Peyer's patch (tissue), 4 donors: ENCODE measurements at regions not wholly inside any gene's neighbourhood (a gene's known extent, or its start where the extent isn't known, plus 50 kb on each side); places are given as distances from the start of the nearest gene placed in this dataset.

Experiments used
- POLR2A ChIP-seq, 2 donors: fragments of 450-650 bp; IDR thresholded peaks; one replicate each; pipeline ENCODE4 v1.5.1; 2017; ENCODE audit warnings: antibody characterized with exemption in 2 of 2, mild to moderate bottlenecking in 2 of 2, moderate library complexity in 2 of 2
- TF ChIP-seq, protein P1 (sequence below), 6 experiments: fragments of 450-650 bp in 4 of 6; fragments of 200-600 bp in 2 of 6; sonication (generic) in 1 of 6; IDR thresholded peaks; one replicate each; pipeline ENCODE4 v1.5.1; 2017 to 2019; ENCODE audit warnings: antibody characterized with exemption in 6 of 6, mild to moderate bottlenecking in 3 of 6, moderate library complexity in 1 of 6

DNA sequence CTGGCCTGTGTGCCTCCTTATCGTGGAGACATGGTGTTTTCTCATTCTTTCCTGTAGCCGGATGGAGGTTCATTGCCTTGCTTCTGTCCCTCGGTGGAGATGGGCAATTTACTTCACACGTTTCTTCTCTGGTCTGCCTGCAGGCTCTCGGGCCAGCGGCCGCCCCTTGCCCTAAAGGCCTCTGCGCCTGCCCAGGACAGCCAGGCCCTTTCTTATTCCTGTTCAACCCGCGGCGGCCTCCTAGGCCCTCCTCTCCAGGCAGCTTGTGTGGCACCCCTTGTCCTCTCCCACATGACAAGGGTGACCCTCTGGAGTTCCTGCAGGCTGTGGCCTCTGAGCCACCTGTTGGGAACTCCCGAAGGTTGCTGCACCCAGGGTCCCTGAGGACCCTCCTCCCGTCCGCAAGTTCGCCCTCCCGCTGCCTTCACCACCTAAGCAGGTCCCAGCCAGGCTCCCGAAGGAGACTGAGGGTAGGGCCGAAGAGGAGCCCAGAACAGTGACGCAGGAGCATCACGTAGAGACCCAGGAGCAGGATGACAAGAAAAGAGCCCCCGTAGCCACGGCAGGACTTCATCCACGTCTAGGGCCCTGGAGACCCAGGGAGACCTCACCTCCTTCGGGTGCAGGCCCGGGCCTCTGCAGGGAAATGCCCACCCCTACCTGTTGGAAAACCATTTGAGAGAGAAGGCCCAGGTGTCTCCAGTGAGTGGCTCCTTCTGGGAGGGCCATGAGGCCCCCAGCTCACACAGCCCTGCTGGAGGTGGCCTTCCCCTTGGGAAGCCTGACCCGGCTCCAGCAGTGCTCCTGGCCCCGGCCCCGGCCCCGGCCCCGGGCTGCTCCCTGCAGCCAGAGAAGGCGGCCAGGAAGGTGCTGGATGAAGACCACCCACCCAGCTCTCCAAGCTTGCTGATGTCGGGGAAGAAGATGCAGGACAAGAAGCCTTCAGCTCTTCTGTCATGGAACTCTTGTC, 291.4 kb downstream of the TLE4 start:
- TF ChIP-seq, protein P1, sequence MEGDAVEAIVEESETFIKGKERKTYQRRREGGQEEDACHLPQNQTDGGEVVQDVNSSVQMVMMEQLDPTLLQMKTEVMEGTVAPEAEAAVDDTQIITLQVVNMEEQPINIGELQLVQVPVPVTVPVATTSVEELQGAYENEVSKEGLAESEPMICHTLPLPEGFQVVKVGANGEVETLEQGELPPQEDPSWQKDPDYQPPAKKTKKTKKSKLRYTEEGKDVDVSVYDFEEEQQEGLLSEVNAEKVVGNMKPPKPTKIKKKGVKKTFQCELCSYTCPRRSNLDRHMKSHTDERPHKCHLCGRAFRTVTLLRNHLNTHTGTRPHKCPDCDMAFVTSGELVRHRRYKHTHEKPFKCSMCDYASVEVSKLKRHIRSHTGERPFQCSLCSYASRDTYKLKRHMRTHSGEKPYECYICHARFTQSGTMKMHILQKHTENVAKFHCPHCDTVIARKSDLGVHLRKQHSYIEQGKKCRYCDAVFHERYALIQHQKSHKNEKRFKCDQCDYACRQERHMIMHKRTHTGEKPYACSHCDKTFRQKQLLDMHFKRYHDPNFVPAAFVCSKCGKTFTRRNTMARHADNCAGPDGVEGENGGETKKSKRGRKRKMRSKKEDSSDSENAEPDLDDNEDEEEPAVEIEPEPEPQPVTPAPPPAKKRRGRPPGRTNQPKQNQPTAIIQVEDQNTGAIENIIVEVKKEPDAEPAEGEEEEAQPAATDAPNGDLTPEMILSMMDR (IDR thresholded peaks at IDR 0.05): no peak
- no peak for TF ChIP-seq POLR2A (IDR thresholded peaks at IDR 0.05)
